NCI-H187 (cell line): ENCODE measurements at regions not wholly inside any gene's neighbourhood (a gene's known extent, or its start where the extent isn't known, plus 50 kb on each side); places are given as distances from the start of the nearest gene placed in this dataset.
"Not testable (repeated sequence)": the region's sequence is repeated elsewhere in the genome, so short reads cannot be mapped to it uniquely, and the experiment has no call there.

Source experiments
- DNase-seq, 2 experiments: peaks; one replicate each; lab custom pipeline; 2025; lab: John Stamatoyannopoulos, UW

DNA sequence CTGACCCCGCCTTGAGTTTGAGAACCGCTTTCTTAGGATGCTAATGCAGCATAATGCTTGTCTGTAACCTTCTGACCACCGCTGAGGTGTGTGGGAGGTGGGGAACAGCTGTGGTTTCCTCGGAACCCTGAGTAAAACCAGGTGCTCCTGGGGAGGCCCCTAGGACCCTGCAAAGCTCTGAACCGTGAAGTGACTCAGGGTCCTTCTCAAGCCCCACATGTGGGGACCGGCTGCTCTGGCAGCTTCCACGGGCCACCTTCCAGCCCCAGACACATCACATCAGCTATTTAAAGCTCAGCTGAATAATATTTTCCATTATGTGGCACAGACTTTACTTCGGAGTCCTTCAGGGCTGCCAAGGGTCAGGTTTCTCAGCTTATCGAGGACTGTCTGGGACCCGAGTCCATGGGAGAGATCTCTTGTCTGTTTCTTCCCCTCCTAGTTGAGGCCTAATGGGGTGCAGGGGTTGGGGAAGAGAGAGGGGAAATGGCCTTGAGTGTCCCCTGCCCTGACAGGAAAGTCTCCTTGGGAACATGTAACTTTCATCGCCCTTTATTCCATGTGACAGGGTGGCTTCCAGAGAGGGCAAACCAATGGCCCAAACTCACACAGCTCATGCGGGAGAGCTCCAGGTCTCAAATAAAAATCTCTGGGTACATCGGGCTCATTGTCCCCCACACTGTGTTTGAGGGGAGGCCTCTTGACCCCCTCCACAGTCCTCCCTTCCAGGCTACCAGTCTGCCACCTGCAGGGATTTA, 186.1 kb upstream of the SLC24A3 start:
- DNase-seq = no peak

DNA sequence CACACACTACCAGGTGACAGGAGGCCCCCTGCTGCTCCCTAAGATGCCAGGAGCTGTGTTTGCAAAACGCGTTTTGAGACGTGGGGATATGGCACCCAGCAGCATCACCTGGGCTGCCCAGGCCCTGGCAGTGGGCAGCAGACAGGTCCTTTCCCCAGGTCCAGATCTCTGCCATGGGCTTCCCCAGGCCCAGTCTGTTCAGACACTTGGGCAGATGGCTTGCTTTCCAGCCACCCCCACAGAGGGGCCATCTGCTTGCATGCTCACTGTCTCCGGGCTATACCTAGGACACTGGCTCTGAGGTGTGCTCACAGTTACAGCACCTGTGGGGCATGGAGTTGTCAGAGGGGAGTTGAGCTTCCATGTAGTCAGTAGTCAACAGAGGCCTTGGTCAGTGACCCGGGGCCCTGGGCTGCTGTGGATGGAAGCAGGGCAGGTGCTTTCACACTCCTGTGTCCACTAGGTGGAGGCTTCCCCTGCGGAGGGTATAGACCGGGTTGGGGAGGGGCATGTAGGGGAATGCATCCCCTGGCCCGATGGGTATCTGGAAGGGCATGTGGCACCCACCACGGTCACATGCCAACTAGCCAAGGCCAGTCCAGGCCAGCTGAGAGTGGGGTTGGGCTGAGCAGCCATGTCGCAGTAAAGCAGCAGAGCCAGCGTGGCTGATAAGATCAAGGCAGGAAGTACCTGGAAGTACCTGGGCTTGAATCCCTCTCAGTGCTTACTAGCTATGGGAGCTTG, 185.4 kb upstream of the SLC24A3 start:
- DNase-seq = no peak

GRCh38 chr20:19027971-19028370, 184.5 kb upstream of the SLC24A3 start:
- no peak for DNase-seq

DNA sequence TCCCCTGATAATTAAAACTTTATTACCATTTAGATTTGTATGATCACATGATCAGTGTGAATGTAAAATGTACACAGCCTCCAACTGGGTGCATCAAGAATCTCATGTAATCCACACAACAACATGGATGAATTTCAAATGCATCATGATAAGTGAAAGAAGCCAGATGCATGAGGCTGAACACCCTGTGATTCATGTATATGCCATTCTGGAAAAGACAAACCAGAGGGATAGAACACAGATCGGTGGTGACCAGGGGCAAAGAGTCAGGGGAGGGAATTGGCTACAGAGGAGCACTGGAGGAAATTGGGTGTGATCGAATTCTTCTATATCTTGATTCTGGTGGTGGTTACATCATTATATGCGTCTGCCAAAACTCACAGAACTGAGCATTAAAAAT, 170.7 kb upstream of the SLC24A3 start:
- DNase-seq = no peak

DNA sequence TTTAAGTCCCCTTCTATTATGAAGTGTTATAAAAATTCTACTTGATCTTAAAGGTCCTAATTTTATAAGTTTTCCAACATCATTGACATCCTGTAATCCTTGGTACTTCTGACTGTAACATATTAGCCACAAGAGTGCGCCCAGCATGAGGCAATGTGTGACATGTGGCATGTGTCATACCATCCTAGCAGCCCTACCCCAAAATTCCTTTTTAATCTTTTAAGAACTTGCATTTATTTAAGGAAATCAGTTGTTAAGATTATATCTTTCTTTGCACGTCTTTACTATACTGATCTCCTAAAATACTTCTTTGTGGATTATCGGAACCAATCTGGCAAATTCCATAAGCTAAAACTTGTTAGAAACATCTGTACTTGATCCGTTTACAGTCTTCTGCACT, 167.1 kb upstream of the SLC24A3 start:
- DNase-seq = no peak

GRCh38 chr20:19047040-19047950, 165.1 kb upstream of the SLC24A3 start:
- no peak for DNase-seq

- no peak for DNase-seq
Measured at GRCh38 chr20:19047951-19048296, 164.5 kb upstream of the SLC24A3 start.

- DNase-seq = no peak
Measured at GRCh38 chr20:19048995-19049501, 163.4 kb upstream of the SLC24A3 start.

- no peak for DNase-seq
Measured at GRCh38 chr20:19049514-19049913, 162.9 kb upstream of the SLC24A3 start.

GRCh38 chr20:19056909-19057308, 155.5 kb upstream of the SLC24A3 start:
- DNase-seq = no peak

DNA sequence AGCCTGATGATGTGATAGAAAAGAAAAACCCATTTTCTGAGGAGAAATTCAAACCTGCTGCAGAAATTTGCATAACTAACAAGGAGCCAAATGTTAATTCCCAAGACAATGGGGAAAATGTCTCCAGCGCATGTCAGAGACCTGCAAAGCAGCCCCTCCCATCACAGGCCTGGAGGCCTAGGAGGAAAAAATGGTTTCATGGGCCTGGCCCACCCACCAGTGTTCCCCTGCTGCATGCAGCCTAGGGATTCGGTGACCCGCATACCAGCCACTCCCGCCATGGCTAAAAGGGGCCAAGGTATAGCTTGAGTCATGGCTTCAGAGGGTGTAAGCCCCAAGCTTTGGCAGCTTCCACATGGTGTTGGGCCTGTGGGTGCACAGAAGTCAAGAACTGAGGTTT, 147.7 kb upstream of the SLC24A3 start:
- not testable (repeated sequence) for DNase-seq

- no peak for DNase-seq
Measured at GRCh38 chr20:19067986-19068385, 144.5 kb upstream of the SLC24A3 start.

- no peak for DNase-seq
Measured at GRCh38 chr20:19070026-19070425, 142.4 kb upstream of the SLC24A3 start.

- peak in 1 of 2 experiments; percentile 13 for DNase-seq
Measured at GRCh38 chr20:19070681-19071445, 141.6 kb upstream of the SLC24A3 start.

GRCh38 chr20:19071446-19071725, 141.1 kb upstream of the SLC24A3 start:
- DNase-seq = no peak

- no peak for DNase-seq
Measured at GRCh38 chr20:19071902-19072498, 140.4 kb upstream of the SLC24A3 start.

DNA sequence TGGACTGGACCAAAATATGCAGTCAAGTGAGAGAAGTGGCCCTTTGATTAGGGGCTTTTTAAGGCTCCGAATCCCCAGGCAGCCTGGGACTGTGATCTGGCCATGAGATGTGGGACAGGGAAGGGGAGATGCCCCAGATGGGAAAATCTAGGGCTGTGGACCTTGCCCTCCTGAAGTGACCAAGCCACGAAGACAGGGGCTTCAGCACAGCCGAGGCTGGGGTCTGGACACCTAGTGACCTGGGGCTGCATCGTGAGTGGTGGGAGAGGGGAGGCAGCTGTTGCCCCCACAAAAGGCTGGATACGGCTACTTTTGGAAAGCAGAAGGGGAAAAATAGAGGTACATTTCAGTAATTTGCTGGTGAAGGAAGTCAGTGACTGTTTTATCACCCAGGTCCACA, 139.5 kb upstream of the SLC24A3 start:
- no peak for DNase-seq

DNA sequence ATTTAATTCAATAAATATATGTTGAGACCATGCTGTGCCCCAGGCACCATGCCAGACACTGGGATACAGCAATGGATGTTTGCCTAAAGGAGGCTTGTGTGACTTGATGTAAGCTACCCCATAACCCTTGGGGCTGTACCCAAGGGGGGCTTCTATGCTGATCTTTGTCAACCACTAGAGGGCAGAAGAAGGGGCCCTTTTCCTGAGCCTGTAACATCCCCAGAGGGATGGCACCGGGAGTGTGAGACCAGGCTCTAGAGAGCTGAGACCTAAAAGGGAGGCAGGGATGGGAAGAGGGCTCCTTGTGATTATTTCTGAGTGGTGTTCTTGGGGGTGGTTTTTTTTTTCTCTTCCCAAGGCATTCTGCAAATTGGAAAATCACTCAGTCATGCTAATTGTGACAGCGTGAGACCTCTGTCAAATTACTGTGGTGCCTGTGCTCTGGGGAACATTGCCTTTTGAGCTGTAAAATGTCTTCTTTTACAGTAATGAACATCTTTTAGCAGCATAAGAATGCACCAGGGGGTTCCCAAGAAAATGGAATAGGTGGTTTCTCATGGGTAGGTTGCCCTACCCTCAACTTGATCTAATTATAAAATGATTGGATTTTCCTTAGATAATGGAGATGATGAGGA, 138.7 kb upstream of the SLC24A3 start:
- DNase-seq = no peak

GRCh38 chr20:19074356-19074755, 138.1 kb upstream of the SLC24A3 start:
- no peak for DNase-seq

DNA sequence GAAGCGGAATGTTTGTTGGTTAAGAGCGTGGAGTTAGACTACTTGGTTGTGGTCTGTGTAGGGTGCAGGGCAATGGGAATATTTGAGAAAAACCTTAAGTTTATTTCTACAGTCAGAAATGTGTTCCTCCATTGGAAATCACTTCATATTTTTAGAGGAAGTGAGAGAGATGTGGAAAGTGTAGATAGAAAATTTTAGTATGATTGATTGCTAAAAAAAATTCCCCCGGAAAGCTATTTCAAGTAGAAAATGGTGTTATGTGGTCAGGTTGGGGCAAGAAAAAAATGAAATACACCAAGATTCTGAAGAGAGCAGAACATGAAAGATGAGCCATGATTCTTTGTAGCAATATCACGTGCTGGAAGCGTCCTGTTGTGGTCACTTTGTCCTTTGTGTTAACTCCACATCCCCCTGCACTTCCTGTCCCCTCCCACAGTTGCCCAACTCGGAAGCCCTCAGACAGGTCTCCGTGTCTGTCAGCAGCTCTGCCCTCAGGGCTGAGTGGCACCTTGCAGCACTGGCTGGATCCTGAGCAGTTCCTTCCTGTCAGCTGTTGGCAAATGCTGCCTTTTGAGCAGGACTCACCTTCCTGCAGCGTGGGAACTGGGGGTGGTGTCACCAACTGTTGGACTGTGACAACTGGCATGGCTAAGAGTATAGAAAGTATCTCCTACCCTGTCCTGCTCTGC, 137.5 kb upstream of the SLC24A3 start:
- DNase-seq = no peak
